Skin epidermis (tissue), 12 donors: ENCODE measurements at regions not wholly inside any gene's neighbourhood (a gene's known extent, or its start where the extent isn't known, plus 50 kb on each side); places are given as distances from the start of the nearest gene placed in this dataset.

ENCODE experiments used
- H3K27ac ChIP-seq, 21 experiments: fragments of 200-600 bp; sonication (generic) in 11 of 21; one replicate each; pipeline ENCODE4 v1.5.0; 2020; ENCODE audit warnings: mild to moderate bottlenecking in 3 of 21, inconsistent platforms in 2 of 21, moderate library complexity in 2 of 21
- H3K4me3 ChIP-seq, 7 experiments: fragments of 200-600 bp; sonication (generic) in 2 of 7; one replicate each; pipeline ENCODE4 v1.5.0; 2020; ENCODE audit warnings: inconsistent platforms in 2 of 7, mild to moderate bottlenecking in 2 of 7, moderate library complexity in 1 of 7

GRCh38 chr7:67847092-67847787, 850.6 kb downstream of the TYW1 start:
- Histone ChIP-seq H3K4me3 (no peak overlapping the region), H3K27ac (no peak overlapping the region)

GRCh38 chr7:67854221-67855178, 857.9 kb downstream of the TYW1 start:
- H3K4me3 ChIP-seq = no peak overlapping the region
- H3K27ac ChIP-seq = no peak overlapping the region

GRCh38 chr7:67855322-67855721, 858.7 kb downstream of the TYW1 start:
- H3K27ac ChIP-seq = no peak overlapping the region
- H3K4me3 ChIP-seq = no peak overlapping the region

- Histone ChIP-seq H3K27ac (no peak overlapping the region), H3K4me3 (no peak overlapping the region)
These were observed 859.4 kb downstream of the TYW1 start for GRCh38 chr7:67856046-67856445.

GRCh38 chr7:67857698-67858097, 861.1 kb downstream of the TYW1 start:
- H3K4me3 ChIP-seq = no peak overlapping the region

GRCh38 chr7:67858931-67859330, 862.3 kb downstream of the TYW1 start:
- no peak overlapping the region for H3K4me3 ChIP-seq
- no peak overlapping the region for H3K27ac ChIP-seq

More at GRCh38 chr7:67857698-67858097, 861.1 kb downstream of the TYW1 start:
- H3K27ac ChIP-seq = no peak overlapping the region

- no peak overlapping the region for H3K27ac ChIP-seq
These were observed 867.3 kb downstream of the TYW1 start for GRCh38 chr7:67863911-67864310.

GRCh38 chr7:67866054-67866453, 869.4 kb downstream of the TYW1 start:
- Histone ChIP-seq H3K27ac (no peak overlapping the region), H3K4me3 (no peak overlapping the region)

More at GRCh38 chr7:67863911-67864310, 867.3 kb downstream of the TYW1 start:
- H3K4me3 ChIP-seq = no peak overlapping the region

GRCh38 chr7:67866812-67867211, 870.2 kb downstream of the TYW1 start:
- Histone ChIP-seq H3K4me3 (no peak overlapping the region), H3K27ac (no peak overlapping the region)

GRCh38 chr7:67870396-67870795, 873.8 kb downstream of the TYW1 start:
- H3K4me3 ChIP-seq = no peak overlapping the region

GRCh38 chr7:67875558-67875957, 878.9 kb downstream of the TYW1 start:
- no peak overlapping the region for H3K27ac ChIP-seq
- H3K4me3 ChIP-seq = no peak overlapping the region

More at GRCh38 chr7:67870396-67870795, 873.8 kb downstream of the TYW1 start:
- no peak overlapping the region for H3K27ac ChIP-seq

- no peak overlapping the region for H3K27ac ChIP-seq
- no peak overlapping the region for H3K4me3 ChIP-seq
These were observed 882.2 kb downstream of the TYW1 start for GRCh38 chr7:67878808-67879207.

- Histone ChIP-seq H3K4me3 (no peak overlapping the region), H3K27ac (no peak overlapping the region)
These were observed 886.2 kb downstream of the TYW1 start for GRCh38 chr7:67882843-67883242.

GRCh38 chr7:67890316-67890715, 893.7 kb downstream of the TYW1 start:
- no peak overlapping the region for H3K27ac ChIP-seq
- H3K4me3 ChIP-seq = no peak overlapping the region

- Histone ChIP-seq H3K4me3 (no peak overlapping the region), H3K27ac (no peak overlapping the region)
These were observed 898.1 kb downstream of the TYW1 start for GRCh38 chr7:67894746-67895145.

GRCh38 chr7:67896721-67897120, 900.1 kb downstream of the TYW1 start:
- no peak overlapping the region for H3K4me3 ChIP-seq
- H3K27ac ChIP-seq = no peak overlapping the region

GRCh38 chr7:67900456-67900855, 903.8 kb downstream of the TYW1 start:
- H3K27ac ChIP-seq = no peak overlapping the region
- no peak overlapping the region for H3K4me3 ChIP-seq

GRCh38 chr7:67901808-67902480, 905.3 kb downstream of the TYW1 start:
- Histone ChIP-seq H3K4me3 (peak overlapping the region in 1 of 7 experiments; percentile 2), H3K27ac (no peak overlapping the region)

GRCh38 chr7:67907792-67908191, 911.2 kb downstream of the TYW1 start:
- Histone ChIP-seq H3K4me3 (no peak overlapping the region), H3K27ac (no peak overlapping the region)

- Histone ChIP-seq H3K4me3 (no peak overlapping the region), H3K27ac (no peak overlapping the region)
These were observed 915.8 kb downstream of the TYW1 start for GRCh38 chr7:67912437-67912836.
